Spleen (tissue), 11 donors: ENCODE measurements at regions not wholly inside any gene's neighbourhood (a gene's known extent, or its start where the extent isn't known, plus 50 kb on each side); places are given as distances from the start of the nearest gene placed in this dataset.

Experiments used
- DNase-seq: peaks from one replicate; pipeline ENCODE4 v3.0.0-alpha.2; 2020
- H3K27ac ChIP-seq, 8 donors: fragments of 200-600 bp; sonication (generic) in 7 of 8; 1 replicate in 4 of 8; 2 replicates in 4 of 8; pipeline versions ENCODE4 v1.5.0 to v1.8.0; 2016 to 2021; ENCODE audit warnings: inconsistent platforms in 4 of 8, mild to moderate bottlenecking in 4 of 8, moderate library complexity in 1 of 8
- H3K27me3 ChIP-seq, 7 donors: fragments of 200-600 bp; sonication (generic) in 6 of 7; replicated peaks in 1 of 7; 1 replicate in 4 of 7; 2 replicates in 3 of 7; pipeline versions ENCODE4 v1.5.0 to v1.8.0; 2016 to 2021; ENCODE audit warnings: inconsistent platforms in 3 of 7, mild to moderate bottlenecking in 1 of 7
- H3K36me3 ChIP-seq, 6 donors: fragments of 200-600 bp; sonication (generic) in 5 of 6; 1 replicate in 4 of 6; 2 replicates in 2 of 6; pipeline versions ENCODE4 v1.5.0 to v1.8.0; 2016 to 2021; ENCODE audit warnings: inconsistent platforms in 2 of 6
- H3K4me1 ChIP-seq, 6 donors: fragments of 200-600 bp; sonication (generic) in 5 of 6; 1 replicate in 3 of 6; 2 replicates in 3 of 6; pipeline versions ENCODE4 v1.5.0 to v1.8.0; 2016 to 2021; ENCODE audit warnings: inconsistent platforms in 3 of 6
- H3K4me3 ChIP-seq, 8 donors: fragments of 200-600 bp; sonication (generic) in 7 of 8; 1 replicate in 4 of 8; 2 replicates in 4 of 8; pipeline versions ENCODE4 v1.5.0 to v1.8.0; 2016 to 2021; ENCODE audit warnings: inconsistent platforms in 4 of 8, mild to moderate bottlenecking in 4 of 8, moderate library complexity in 2 of 8
- H3K9me3 ChIP-seq, 8 donors: fragments of 200-600 bp; sonication (generic) in 7 of 8; 1 replicate in 4 of 8; 2 replicates in 4 of 8; pipeline versions ENCODE4 v1.5.0 to v1.8.0; 2016 to 2021; ENCODE audit warnings: inconsistent platforms in 4 of 8
- POLR2A ChIP-seq, 3 donors: fragments of 450-650 bp; IDR thresholded peaks; one replicate each; pipeline ENCODE4 v1.5.1; 2017; ENCODE audit warnings: antibody characterized with exemption in 3 of 3, mild to moderate bottlenecking in 1 of 3
- POLR2AphosphoS5 ChIP-seq, 3 donors: sonication (generic); formaldehyde crosslinking; IDR thresholded peaks; one replicate each; pipeline ENCODE4 v1.5.1; 2017; ENCODE audit warnings: antibody characterized with exemption in 3 of 3
- WGBS, 5 donors: extraction: QIAGEN DNeasy Blood & Tissue Kit in 3 of 5; methylation state at CpG; one replicate each; pipeline versions ENCODE4 v1.1.5 to v1.1.7; 2013 to 2018; 5-methylcytosine and 5-hydroxymethylcytosine counted together
- intact Hi-C: fragments of 100-400 bp; cut with DNase I; formaldehyde crosslinking; loops from one replicate; pipeline ENCODE4 v1.15.0; 2023; ENCODE audit warnings: low total_unique reads
- TF ChIP-seq, protein P1 (sequence below), 11 experiments: fragments of 200-600 bp in 7 of 11; fragments of 450-650 bp in 4 of 11; sonication (generic) in 4 of 11; IDR thresholded peaks in 8 of 11; conservative IDR thresholded peaks in 3 of 11; 1 replicate in 7 of 11; 2 replicates in 4 of 11; pipeline versions ENCODE4 v1.4.0 to v1.8.0; 2016 to 2021; ENCODE audit warnings: antibody characterized with exemption in 11 of 11, inconsistent platforms in 4 of 11, mild to moderate bottlenecking in 1 of 11
- donor health status: healthy with polysubstance abuse.
- donor health status: DM: no; HTN: no; CAD: no; lungs with moderate emphysema.
- donor health status: DM: no; HTN: no; CAD: no.
- donor health status: Bipolar disorder and iron deficiency.
- donor health status: healthy.
- donor health status: DM: no; HTN: no; CAD: no.
- donor health status: DM: yes; HTN: yes; CAD: no.

DNA sequence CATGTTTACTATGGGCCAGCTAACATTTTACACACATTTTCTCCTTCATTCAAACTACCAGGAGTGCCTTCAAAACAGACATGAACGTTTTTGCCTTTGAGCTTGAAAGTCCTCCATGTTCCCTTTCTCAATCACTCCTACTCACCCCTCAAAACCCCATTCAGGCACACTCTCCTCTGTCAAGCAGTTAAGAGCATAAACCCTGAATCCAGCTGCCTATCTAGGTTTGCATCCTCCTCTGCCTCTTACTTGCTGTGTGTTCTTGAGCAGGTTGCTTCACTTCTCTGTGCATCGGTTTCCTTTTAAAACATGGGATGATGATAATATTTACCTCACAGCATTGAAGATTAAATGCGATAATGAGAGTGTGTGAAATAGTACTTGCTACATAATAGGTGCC lies 215.3 kb downstream of the HAPSTR1 start:
- DNase-seq = no peak
- 75 to 82% (median 78%) methylated on average over 3 of the region's 3 CpGs for WGBS, 5 donors
- no peak overlapping the region for H3K27ac ChIP-seq
- peaks cover 0 to 59% (median 0%) of the 10 kb centered on the region in 7 donors for H3K27me3 ChIP-seq
- H3K4me1 ChIP-seq = no peaks in the 10 kb centered on the region
- H3K36me3 ChIP-seq = no peaks in the 10 kb centered on the region
- no peaks in the 10 kb centered on the region for H3K9me3 ChIP-seq
- H3K4me3 ChIP-seq = no peak overlapping the region
- TF ChIP-seq, protein P1, sequence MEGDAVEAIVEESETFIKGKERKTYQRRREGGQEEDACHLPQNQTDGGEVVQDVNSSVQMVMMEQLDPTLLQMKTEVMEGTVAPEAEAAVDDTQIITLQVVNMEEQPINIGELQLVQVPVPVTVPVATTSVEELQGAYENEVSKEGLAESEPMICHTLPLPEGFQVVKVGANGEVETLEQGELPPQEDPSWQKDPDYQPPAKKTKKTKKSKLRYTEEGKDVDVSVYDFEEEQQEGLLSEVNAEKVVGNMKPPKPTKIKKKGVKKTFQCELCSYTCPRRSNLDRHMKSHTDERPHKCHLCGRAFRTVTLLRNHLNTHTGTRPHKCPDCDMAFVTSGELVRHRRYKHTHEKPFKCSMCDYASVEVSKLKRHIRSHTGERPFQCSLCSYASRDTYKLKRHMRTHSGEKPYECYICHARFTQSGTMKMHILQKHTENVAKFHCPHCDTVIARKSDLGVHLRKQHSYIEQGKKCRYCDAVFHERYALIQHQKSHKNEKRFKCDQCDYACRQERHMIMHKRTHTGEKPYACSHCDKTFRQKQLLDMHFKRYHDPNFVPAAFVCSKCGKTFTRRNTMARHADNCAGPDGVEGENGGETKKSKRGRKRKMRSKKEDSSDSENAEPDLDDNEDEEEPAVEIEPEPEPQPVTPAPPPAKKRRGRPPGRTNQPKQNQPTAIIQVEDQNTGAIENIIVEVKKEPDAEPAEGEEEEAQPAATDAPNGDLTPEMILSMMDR (IDR thresholded peaks at IDR 0.05 in 8 of 11, conservative IDR thresholded peaks at IDR 0.05 in 3 of 11) = no peak
- no peak for TF ChIP-seq POLR2A (IDR thresholded peaks at IDR 0.05)
- no peak for TF ChIP-seq POLR2AphosphoS5 (IDR thresholded peaks at IDR 0.05)
- intact Hi-C loops = no loop called here

DNA sequence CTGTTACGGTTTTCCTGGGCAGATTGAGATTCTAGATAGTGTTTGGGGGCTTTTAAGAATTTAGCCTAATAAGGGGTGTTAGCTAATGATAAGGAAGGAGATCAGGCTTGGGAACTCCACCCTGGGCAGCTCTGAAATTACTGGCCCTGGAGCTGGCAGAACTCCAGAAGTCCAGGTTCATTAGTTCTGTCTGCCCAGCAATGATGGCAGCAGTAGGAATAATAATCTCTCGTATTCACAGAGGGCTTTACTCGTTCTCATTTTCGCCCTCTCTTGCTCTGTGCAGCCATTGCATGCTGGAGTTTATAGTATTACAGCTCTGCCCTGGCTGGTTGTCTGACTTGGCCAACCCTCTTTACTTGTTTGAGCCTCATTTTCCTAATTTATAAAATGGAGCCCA lies 216.0 kb downstream of the HAPSTR1 start:
- no peak for DNase-seq
- intact Hi-C loops = no loop called here
- TF ChIP-seq POLR2AphosphoS5 (IDR thresholded peaks at IDR 0.05) (no peak), POLR2A (IDR thresholded peaks at IDR 0.05) (no peak)
- TF ChIP-seq, protein P1 (IDR thresholded peaks at IDR 0.05 in 8 of 11, conservative IDR thresholded peaks at IDR 0.05 in 3 of 11) = no peak
- H3K36me3 ChIP-seq = no peaks in the 10 kb centered on the region
- H3K27ac ChIP-seq = no peak overlapping the region
- WGBS, 5 donors = 47 to 55% (median 52%) methylated on average over 4 of the region's 4 CpGs
- H3K4me3 ChIP-seq = no peak overlapping the region
- no peaks in the 10 kb centered on the region for H3K4me1 ChIP-seq
- H3K9me3 ChIP-seq = no peaks in the 10 kb centered on the region
- peaks cover 0 to 54% (median 0%) of the 10 kb centered on the region in 7 donors for H3K27me3 ChIP-seq

DNA sequence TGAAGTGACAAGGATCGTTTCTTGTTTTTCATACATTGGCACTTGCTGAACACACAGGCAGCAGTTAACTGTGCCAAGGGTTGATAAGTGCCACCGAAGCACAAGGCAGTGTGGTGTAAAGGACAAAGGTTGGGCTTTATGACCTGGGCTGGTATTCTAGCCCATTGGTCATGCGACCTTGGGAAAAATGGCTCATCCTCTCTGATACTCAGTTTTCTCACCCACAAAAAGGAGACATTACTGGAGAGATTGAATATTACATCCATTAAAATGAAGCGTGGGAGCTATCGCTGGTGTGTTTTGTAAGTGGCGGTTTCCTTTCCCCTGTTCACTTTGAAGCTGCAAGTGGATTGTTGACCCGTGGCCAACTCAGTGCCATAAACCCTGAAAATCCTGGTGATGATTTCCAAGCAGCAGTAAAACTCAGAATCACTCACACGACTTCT lies 216.9 kb downstream of the HAPSTR1 start:
- Histone ChIP-seq H3K27ac (no peak overlapping the region), H3K4me3 (no peak overlapping the region), H3K9me3 (no peaks in the 10 kb centered on the region), H3K27me3 (peaks cover 0 to 45% (median 0%) of the 10 kb centered on the region in 7 donors), H3K4me1 (no peaks in the 10 kb centered on the region), H3K36me3 (no peaks in the 10 kb centered on the region)
- no peak for DNase-seq
- TF ChIP-seq POLR2AphosphoS5 (IDR thresholded peaks at IDR 0.05) (no peak), POLR2A (IDR thresholded peaks at IDR 0.05) (no peak)
- TF ChIP-seq, protein P1 (IDR thresholded peaks at IDR 0.05 in 8 of 11, conservative IDR thresholded peaks at IDR 0.05 in 3 of 11) = no peak
- intact Hi-C loops = no loop called here
- 51 to 66% (median 55%) methylated on average over 8 of the region's 8 CpGs for WGBS, 5 donors

DNA sequence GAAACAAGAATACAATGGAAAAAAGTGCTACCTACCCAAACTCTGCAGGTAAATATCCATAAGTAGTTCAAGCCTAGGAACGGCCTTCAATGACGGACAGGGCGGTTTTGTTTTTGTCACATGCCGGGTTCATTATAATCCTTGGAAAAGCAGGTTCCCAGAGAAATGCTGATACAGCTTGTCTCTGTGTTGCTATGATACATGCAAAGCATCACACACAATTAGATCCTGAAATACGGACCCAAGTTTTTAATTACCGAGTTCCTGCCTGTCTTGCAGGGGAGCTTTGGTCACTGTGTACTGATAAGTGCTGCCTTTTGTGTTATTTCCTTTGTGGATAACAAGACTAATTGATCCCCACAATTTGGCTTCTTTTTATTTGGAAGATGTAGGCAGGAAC lies 217.4 kb downstream of the HAPSTR1 start:
- WGBS, 5 donors = 54 to 75% (median 65%) methylated on average over 6 of the region's 6 CpGs
- peaks cover 0 to 43% (median 0%) of the 10 kb centered on the region in 7 donors for H3K27me3 ChIP-seq
- intact Hi-C loops = no loop called here
- H3K9me3 ChIP-seq = no peaks in the 10 kb centered on the region
- DNase-seq = no peak
- TF ChIP-seq POLR2A (IDR thresholded peaks at IDR 0.05) (no peak), POLR2AphosphoS5 (IDR thresholded peaks at IDR 0.05) (no peak)
- TF ChIP-seq, protein P1 (IDR thresholded peaks at IDR 0.05 in 8 of 11, conservative IDR thresholded peaks at IDR 0.05 in 3 of 11) = no peak
- H3K4me3 ChIP-seq = no peak overlapping the region
- H3K36me3 ChIP-seq = no peaks in the 10 kb centered on the region
- H3K4me1 ChIP-seq = no peaks in the 10 kb centered on the region
- H3K27ac ChIP-seq = no peak overlapping the region
